IMR-90 (cell line): ENCODE measurements at regions not wholly inside any gene's neighbourhood (a gene's known extent, or its start where the extent isn't known, plus 50 kb on each side); places are given as distances from the start of the nearest gene placed in this dataset.
A peak's percentile ranks its signal among the peaks of the same experiment; 100 is the strongest.

Experiments used
- ATAC-seq: fragments of 200-7000 bp; cut with Tn5 transposase; 2 replicates; pipeline ENCODE4 v1.9.1; 2020; ENCODE audit warnings: low read depth, mild to moderate bottlenecking, moderate library complexity
- BruUV-seq: library from RNA; stranded (reverse); fragments of 400-500 nt; replicated peaks from 2 replicates; lab custom pipeline; 2021; lab: Mats Ljungman, UMichigan
- CTCF ChIA-PET: fragments of 300-600 bp; formaldehyde crosslinking; extraction: SDS; loops from one replicate; lab custom pipeline; 2021; ENCODE audit warnings: antibody characterized with exemption; lab: Yijun Ruan, JAX
- POLR2A ChIA-PET: fragments of 300-600 bp; sonication (Branson Sonifier 250); formaldehyde crosslinking; loops from one replicate; lab custom pipeline; 2022; ENCODE audit warnings: antibody characterized with exemption; ENCODE audit not compliant: unreplicated experiment; lab: Charles Lee
- DNase-seq: peaks from one replicate; pipeline ENCODE4 v3.0.0; 2013
- H2AFZ ChIP-seq: replicated peaks from 2 replicates; pipeline ENCODE3; 2013; ENCODE audit warnings: low read length, mild to moderate bottlenecking; ENCODE audit not compliant: poor library complexity
- H2AK5ac ChIP-seq: 2 replicates; pipeline ENCODE4 v1.6.1; 2013; ENCODE audit warnings: low read depth, low read length, inconsistent platforms
- H2AK9ac ChIP-seq: replicated peaks from 2 replicates; pipeline ENCODE3; 2013; ENCODE audit warnings: mild to moderate bottlenecking, low read depth, low read length, moderate library complexity; ENCODE audit not compliant: poor library complexity
- H2BK120ac ChIP-seq: 2 replicates; pipeline ENCODE4 v1.6.1; 2013; ENCODE audit warnings: low read depth, low read length, inconsistent platforms
- H2BK15ac ChIP-seq: 3 replicates; pipeline ENCODE4 v1.6.1; 2013; ENCODE audit warnings: low read depth, low read length, inconsistent platforms
- H2BK20ac ChIP-seq: 2 replicates; pipeline ENCODE4 v1.6.1; 2013; ENCODE audit warnings: low read depth, mild to moderate bottlenecking, inconsistent platforms, low read length, moderate library complexity
- H2BK5ac ChIP-seq: 2 replicates; pipeline ENCODE4 v1.6.1; 2013; ENCODE audit warnings: mild to moderate bottlenecking, low read depth, low read length, inconsistent platforms; ENCODE audit not compliant: poor library complexity, severe bottlenecking
- H3K14ac ChIP-seq: replicated peaks from 2 replicates; pipeline ENCODE4 v1.6.1; 2013; ENCODE audit warnings: low read depth, low read length, inconsistent platforms
- H3K18ac ChIP-seq: 2 replicates; pipeline ENCODE4 v1.6.1; 2013; ENCODE audit warnings: low read depth, low read length, control low read depth
- H3K23ac ChIP-seq: 2 replicates; pipeline ENCODE4 v1.6.1; 2013; ENCODE audit warnings: low read depth, low read length, inconsistent platforms
- H3K27ac ChIP-seq: 2 replicates; pipeline ENCODE4 v1.5.1; 2013; ENCODE audit warnings: mild to moderate bottlenecking, control low read depth, low read length; ENCODE audit not compliant: insufficient read depth
- H3K27me3 ChIP-seq: 2 replicates; pipeline ENCODE4 v1.6.1; 2013; ENCODE audit warnings: low read length; ENCODE audit not compliant: control insufficient read depth, insufficient read depth
- H3K36me3 ChIP-seq: 2 replicates; pipeline ENCODE4 v1.6.1; 2013; ENCODE audit warnings: low read length, mixed read lengths; ENCODE audit not compliant: control insufficient read depth, insufficient read depth
- H3K4ac ChIP-seq: 2 replicates; pipeline ENCODE4 v1.6.1; 2013; ENCODE audit warnings: low read depth, low read length, inconsistent platforms
- H3K4me1 ChIP-seq: 2 replicates; pipeline ENCODE4 v1.6.1; 2013; ENCODE audit warnings: low read length, mixed read lengths; ENCODE audit not compliant: control insufficient read depth, insufficient read depth
- H3K4me2 ChIP-seq: 2 replicates; pipeline ENCODE4 v1.6.1; 2013; ENCODE audit warnings: low read depth, mild to moderate bottlenecking, control low read depth, low read length, moderate library complexity
- H3K4me3 ChIP-seq: 2 replicates; pipeline ENCODE4 v1.5.1; 2013; ENCODE audit warnings: low read depth, mild to moderate bottlenecking, control low read depth, low read length, moderate library complexity; ENCODE audit not compliant: insufficient read depth
- H3K56ac ChIP-seq: 2 replicates; pipeline ENCODE4 v1.6.1; 2013; ENCODE audit warnings: low read length, inconsistent platforms; ENCODE audit not compliant: insufficient read depth; ENCODE audit errors: extremely low read depth
- H3K79me1 ChIP-seq, 2 experiments: 2 replicates each; pipeline ENCODE4 v1.6.1; 2013; ENCODE audit warnings: low read length in 2 of 2, inconsistent platforms in 1 of 2, low read depth in 1 of 2
- H3K9ac ChIP-seq: 2 replicates; pipeline ENCODE4 v1.6.1; 2013; ENCODE audit warnings: low read depth, low read length, control low read depth
- H3K9me1 ChIP-seq: 2 replicates; pipeline ENCODE4 v1.6.1; 2013; ENCODE audit warnings: low read length, inconsistent platforms; ENCODE audit not compliant: insufficient read depth
- H3K9me3 ChIP-seq: 2 replicates; pipeline ENCODE4 v1.6.1; 2013; ENCODE audit warnings: low read length; ENCODE audit not compliant: control insufficient read depth, insufficient read depth
- H4K20me1 ChIP-seq: 2 replicates; pipeline ENCODE4 v1.6.1; 2013; ENCODE audit warnings: low read length, inconsistent platforms; ENCODE audit not compliant: insufficient read depth
- H4K5ac ChIP-seq: 2 replicates; pipeline ENCODE4 v1.6.1; 2013; ENCODE audit warnings: mild to moderate bottlenecking, low read depth, low read length, control low read depth
- H4K8ac ChIP-seq, 2 experiments: 2 replicates each; pipeline ENCODE4 v1.6.1; 2013; ENCODE audit warnings: low read depth in 2 of 2, low read length in 2 of 2, control low read depth in 1 of 2, inconsistent platforms in 1 of 2
- H4K91ac ChIP-seq: 2 replicates; pipeline ENCODE4 v1.6.1; 2013; ENCODE audit warnings: low read depth, low read length, inconsistent platforms; ENCODE audit not compliant: insufficient read depth
- MAZ ChIP-seq: IDR thresholded peaks from 2 replicates; pipeline ENCODE4 v1.6.1; 2012; ENCODE audit warnings: low read depth, mild to moderate bottlenecking, low read length, improper control_type of control experiment, moderate library complexity, borderline replicate concordance
- MXI1 ChIP-seq: IDR thresholded peaks from 2 replicates; pipeline ENCODE4 v1.6.1; 2012; ENCODE audit warnings: low read depth, mild to moderate bottlenecking, low read length, moderate library complexity, borderline replicate concordance
- POLR2A ChIP-seq: IDR thresholded peaks from 2 replicates; pipeline ENCODE4 v1.6.1; 2012; ENCODE audit warnings: mild to moderate bottlenecking, low read depth, low read length
- RFX5 ChIP-seq: IDR thresholded peaks from 2 replicates; pipeline ENCODE4 v1.8.0; 2012; ENCODE audit warnings: low read depth, mild to moderate bottlenecking, low read length, moderate library complexity
- SMC3 ChIP-seq: fragments of 150-350 bp; IDR thresholded peaks from 2 replicates; pipeline ENCODE4 v1.6.1; 2016; ENCODE audit warnings: low read depth, mild to moderate bottlenecking, antibody characterized with exemption, low read length, moderate library complexity
- WGBS, 2 experiments: methylation state at CpG; one replicate each; pipeline versions ENCODE4 v1.1.5 to v1.1.7; 2013; ENCODE audit warnings: missing lambda C conversion rate in 2 of 2; ENCODE audit not compliant: insufficient read length in 1 of 2; ENCODE audit errors: extremely low coverage in 2 of 2; 5-methylcytosine and 5-hydroxymethylcytosine counted together
- dilution Hi-C: fragments of 300-500 bp; cut with HindIII; formaldehyde crosslinking; loops from one replicate; pipeline ENCODE4 v1.14.3; 2018; ENCODE audit warnings: low sequenced_read_pairs; ENCODE audit not compliant: unreplicated experiment
- in situ Hi-C: fragments of 300-500 bp; cut with MboI; formaldehyde crosslinking; loops from 3 replicates; pipeline ENCODE4 v1.14.3; 2019; ENCODE audit warnings: low sequenced_read_pairs, inconsistent platforms, mixed read lengths
- intact Hi-C: fragments of 100-400 bp; cut with micrococcal nuclease; formaldehyde crosslinking; loops from 2 replicates; pipeline ENCODE4 v1.10.0; 2022
- TF ChIP-seq, protein P1 (sequence below): fragments of 150-350 bp; IDR thresholded peaks from 2 replicates; pipeline ENCODE4 v1.6.1; 2017; ENCODE audit warnings: mild to moderate bottlenecking, antibody characterized with exemption, low read length, low read depth

DNA sequence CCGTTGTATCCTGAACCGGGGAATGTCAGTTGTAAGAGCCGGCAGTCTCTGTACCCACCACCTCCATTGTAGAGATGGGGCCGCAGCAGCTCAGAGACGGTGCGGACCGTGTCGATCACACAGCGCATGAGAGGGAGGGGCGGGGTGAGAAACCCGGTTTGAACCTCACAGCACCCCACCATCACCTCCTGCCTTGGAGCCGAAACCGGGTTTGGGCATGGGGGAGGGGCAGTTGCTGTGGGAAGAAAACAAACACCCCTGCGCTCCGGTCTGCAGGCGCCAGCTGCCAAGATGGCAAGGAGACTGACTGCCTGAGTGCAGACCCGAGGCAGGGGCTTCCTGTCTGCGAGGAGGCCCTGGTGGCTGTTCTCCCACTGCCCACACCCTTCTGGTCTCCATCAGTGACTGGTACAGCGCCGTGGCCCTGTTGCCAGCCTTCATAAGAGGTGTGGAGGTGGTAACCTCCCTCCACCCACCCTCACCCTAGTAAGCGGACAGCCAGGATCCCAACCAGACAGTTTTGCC lies 69.2 kb upstream of the SSBP3 start:
- Histone ChIP-seq H4K8ac (no peak overlapping the region), H3K18ac (no peak overlapping the region), H3K9ac (no peak overlapping the region), H3K36me3 (no peaks in the 10 kb centered on the region), H2BK20ac (no peak overlapping the region), H2AK5ac (no peak overlapping the region), H3K27me3 (peaks cover 55% of the 10 kb centered on the region), H3K23ac (no peak overlapping the region), H3K4me1 (peaks cover 3% of the 10 kb centered on the region; the same call in 1 of the 2 replicates), H2BK120ac (no peak overlapping the region), H3K9me3 (no peaks in the 10 kb centered on the region), H3K9me1 (no peaks in the 10 kb centered on the region), H3K4ac (no peak overlapping the region), H2AFZ (peak overlapping the region; percentile 56), H4K5ac (no peak overlapping the region), H2AK9ac (peak overlapping the region; percentile 1), H3K4me2 (no peak overlapping the region), H4K20me1 (no peaks in the 10 kb centered on the region), H3K56ac (no peak overlapping the region), H3K79me1 (no peaks in the 10 kb centered on the region), H2BK5ac (no peak overlapping the region), H3K14ac (no peak overlapping the region), H4K91ac (no peak overlapping the region), H3K4me3 (no peak overlapping the region), H3K27ac (no peak overlapping the region), H2BK15ac (no peak overlapping the region)
- TF ChIP-seq RFX5 (no peak), POLR2A (no peak), SMC3 (no peak), MXI1 (no peak), MAZ (no peak)
- TF ChIP-seq, protein P1, sequence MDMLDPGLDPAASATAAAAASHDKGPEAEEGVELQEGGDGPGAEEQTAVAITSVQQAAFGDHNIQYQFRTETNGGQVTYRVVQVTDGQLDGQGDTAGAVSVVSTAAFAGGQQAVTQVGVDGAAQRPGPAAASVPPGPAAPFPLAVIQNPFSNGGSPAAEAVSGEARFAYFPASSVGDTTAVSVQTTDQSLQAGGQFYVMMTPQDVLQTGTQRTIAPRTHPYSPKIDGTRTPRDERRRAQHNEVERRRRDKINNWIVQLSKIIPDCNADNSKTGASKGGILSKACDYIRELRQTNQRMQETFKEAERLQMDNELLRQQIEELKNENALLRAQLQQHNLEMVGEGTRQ: no peak
- POLR2A ChIA-PET: no interaction called here
- CTCF ChIA-PET: no interaction called here
- intact Hi-C loops (no loop called here), dilution Hi-C loops (no loop called here), in situ Hi-C loops (loop anchor here (25.0 kb wide), 1 partner anchor 613 kb away; no protein-coding TSS in a partner anchor)
- ATAC-seq (no peak), DNase-seq (no peak)
- WGBS, 2 experiments: no CpG with 5 or more reads among the region's 21 CpGs
- BruUV-seq: no TSS peak
